Thyroid gland (tissue), 4 donors: ENCODE measurements at regions not wholly inside any gene's neighbourhood (a gene's known extent, or its start where the extent isn't known, plus 50 kb on each side); places are given as distances from the start of the nearest gene placed in this dataset.

Source experiments
- CTCF ChIP-seq, 6 experiments: fragments of 200-600 bp in 3 of 6; fragments of 450-650 bp in 3 of 6; sonication (generic) in 3 of 6; IDR thresholded peaks; one replicate each; pipeline ENCODE4 v1.5.1; 2016 to 2019; ENCODE audit warnings: antibody characterized with exemption in 6 of 6, mild to moderate bottlenecking in 2 of 6, inconsistent platforms in 1 of 6, moderate library complexity in 1 of 6
- POLR2A ChIP-seq, 2 donors: fragments of 450-650 bp; IDR thresholded peaks; one replicate each; pipeline ENCODE4 v1.6.1; 2017; ENCODE audit warnings: antibody characterized with exemption in 2 of 2, mild to moderate bottlenecking in 2 of 2, moderate library complexity in 1 of 2

- TF ChIP-seq CTCF (IDR thresholded peaks at IDR 0.05) (no peak), POLR2A (IDR thresholded peaks at IDR 0.05) (no peak)
These were observed 378.3 kb downstream of the ETS1 start for GRCh38 chr11:128209138-128209435.
